ENCODE measurements at regions not wholly inside any gene's neighbourhood (a gene's known extent, or its start where the extent isn't known, plus 50 kb on each side); places are given as distances from the start of the nearest gene placed in this dataset.
"Not testable (repeated sequence)": the region's sequence is repeated elsewhere in the genome, so short reads cannot be mapped to it uniquely, and the experiment has no call there.

- not testable (repeated sequence) for DNase-seq
These were observed 648.1 kb upstream of the RAG2 start for GRCh38 chr11:37246092-37246491.

- no peak for DNase-seq
These were observed 632.8 kb upstream of the RAG2 start for GRCh38 chr11:37230865-37231264.

- DNase-seq = no peak
These were observed 625.9 kb upstream of the RAG2 start for GRCh38 chr11:37223962-37224361.

- no peak for DNase-seq
These were observed 605.0 kb upstream of the RAG2 start for GRCh38 chr11:37203006-37203405.

- DNase-seq = no peak
These were observed 601.0 kb upstream of the RAG2 start for GRCh38 chr11:37199082-37199481.

- DNase-seq = no peak
These were observed 586.3 kb upstream of the RAG2 start for GRCh38 chr11:37184326-37184725.

GRCh38 chr11:37182031-37182430 is 584.0 kb upstream of the RAG2 start:
- DNase-seq = no peak

- DNase-seq = no peak
These were observed 579.7 kb upstream of the RAG2 start for GRCh38 chr11:37177721-37178120.

- DNase-seq = no peak
These were observed 573.4 kb upstream of the RAG2 start for GRCh38 chr11:37171451-37171850.

- DNase-seq = no peak
These were observed 572.3 kb upstream of the RAG2 start for GRCh38 chr11:37170311-37170710.

- DNase-seq = not testable (repeated sequence)
These were observed 547.4 kb upstream of the RAG2 start for GRCh38 chr11:37145434-37145833.

GRCh38 chr11:37142591-37142990 is 544.6 kb upstream of the RAG2 start:
- no peak for DNase-seq

- no peak for DNase-seq
These were observed 543.7 kb upstream of the RAG2 start for GRCh38 chr11:37141707-37142106.

GRCh38 chr11:37135606-37136005 is 537.6 kb upstream of the RAG2 start:
- DNase-seq = not testable (repeated sequence)

GRCh38 chr11:37134637-37135036 is 536.6 kb upstream of the RAG2 start:
- DNase-seq = no peak

GRCh38 chr11:37124384-37124783 is 526.3 kb upstream of the RAG2 start:
- DNase-seq = no peak

- DNase-seq = no peak
These were observed 517.9 kb upstream of the RAG2 start for GRCh38 chr11:37115963-37116362.

- DNase-seq = no peak
These were observed 512.3 kb upstream of the RAG2 start for GRCh38 chr11:37110385-37110784.

GRCh38 chr11:37109286-37109585 is 511.2 kb upstream of the RAG2 start:
- DNase-seq = peak; percentile 35

GRCh38 chr11:37108436-37109285 is 510.6 kb upstream of the RAG2 start:
- DNase-seq = peak; percentile 74

- no peak for DNase-seq
These were observed 509.8 kb upstream of the RAG2 start for GRCh38 chr11:37107831-37108230.

- no peak for DNase-seq
These were observed 509.4 kb upstream of the RAG2 start for GRCh38 chr11:37107415-37107814.

- DNase-seq = peak; percentile 47
These were observed 507.4 kb upstream of the RAG2 start for GRCh38 chr11:37105427-37105826.

GRCh38 chr11:37104380-37104779 is 506.3 kb upstream of the RAG2 start:
- DNase-seq = no peak

- DNase-seq = no peak
These were observed 502.0 kb upstream of the RAG2 start for GRCh38 chr11:37100008-37100407.
